Activated naive CD8-positive, alpha-beta T cell treated with anti-CD3 and anti-CD28 coated beads, Interleukin-2, amount 50 U/mL, for 24 hours (primary cell): ENCODE measurements at regions not wholly inside any gene's neighbourhood (a gene's known extent, or its start where the extent isn't known, plus 50 kb on each side); places are given as distances from the start of the nearest gene placed in this dataset.
"Not testable (repeated sequence)": the region's sequence is repeated elsewhere in the genome, so short reads cannot be mapped to it uniquely, and the experiment has no call there.

ENCODE experiments used
- ATAC-seq: fragments of 150-1000 bp; cut with Tn5 transposase; one replicate; pipeline ENCODE4 v1.10.0; 2021
- DNase-seq: peaks from one replicate; pipeline ENCODE4 v3.0.0; 2021
- H3K27ac Mint-ChIP-seq: one replicate; pipeline ENCODE4 v1.8.0; 2021; ENCODE audit warnings: mild to moderate bottlenecking, mixed read lengths
- H3K27me3 Mint-ChIP-seq: one replicate; pipeline ENCODE4 v1.8.0; 2021; ENCODE audit warnings: mixed read lengths
- H3K36me3 Mint-ChIP-seq: one replicate; pipeline ENCODE4 v1.8.0; 2021; ENCODE audit warnings: low read depth, mixed read lengths
- H3K4me1 Mint-ChIP-seq: one replicate; pipeline ENCODE4 v1.8.0; 2021; ENCODE audit warnings: mixed read lengths
- H3K4me3 Mint-ChIP-seq: one replicate; pipeline ENCODE4 v1.8.0; 2021; ENCODE audit warnings: mild to moderate bottlenecking, moderate library complexity, mixed read lengths
- H3K9me3 Mint-ChIP-seq: one replicate; pipeline ENCODE4 v1.8.0; 2021; ENCODE audit warnings: mixed read lengths

DNA sequence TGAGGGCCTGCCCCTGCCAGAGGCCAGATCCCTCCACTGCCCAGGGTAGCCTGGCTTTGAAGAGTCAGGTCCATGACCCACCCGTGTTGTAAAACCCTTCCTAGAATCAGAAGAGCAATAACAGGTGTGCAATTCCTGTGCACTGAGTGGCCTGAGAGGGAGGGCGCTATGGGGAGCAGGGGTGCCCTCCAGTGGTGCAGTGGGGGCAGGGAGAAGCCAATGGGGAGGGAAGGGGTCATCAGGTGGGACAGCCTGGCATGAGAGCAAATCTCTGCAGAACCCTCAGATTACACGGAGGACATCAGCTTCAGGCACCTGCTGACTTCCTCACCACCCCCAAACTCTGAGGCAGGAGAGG lies 72.9 kb upstream of the ZNF469 start:
- Mint-ChIP-seq H3K4me3 (no peak overlapping the region), H3K36me3 (no peaks in the 10 kb centered on the region), H3K9me3 (peaks cover 13% of the 10 kb centered on the region), H3K27ac (no peak overlapping the region), H3K27me3 (peaks cover 2% of the 10 kb centered on the region), H3K4me1 (no peaks in the 10 kb centered on the region)
- ATAC-seq (no peak), DNase-seq (no peak)

DNA sequence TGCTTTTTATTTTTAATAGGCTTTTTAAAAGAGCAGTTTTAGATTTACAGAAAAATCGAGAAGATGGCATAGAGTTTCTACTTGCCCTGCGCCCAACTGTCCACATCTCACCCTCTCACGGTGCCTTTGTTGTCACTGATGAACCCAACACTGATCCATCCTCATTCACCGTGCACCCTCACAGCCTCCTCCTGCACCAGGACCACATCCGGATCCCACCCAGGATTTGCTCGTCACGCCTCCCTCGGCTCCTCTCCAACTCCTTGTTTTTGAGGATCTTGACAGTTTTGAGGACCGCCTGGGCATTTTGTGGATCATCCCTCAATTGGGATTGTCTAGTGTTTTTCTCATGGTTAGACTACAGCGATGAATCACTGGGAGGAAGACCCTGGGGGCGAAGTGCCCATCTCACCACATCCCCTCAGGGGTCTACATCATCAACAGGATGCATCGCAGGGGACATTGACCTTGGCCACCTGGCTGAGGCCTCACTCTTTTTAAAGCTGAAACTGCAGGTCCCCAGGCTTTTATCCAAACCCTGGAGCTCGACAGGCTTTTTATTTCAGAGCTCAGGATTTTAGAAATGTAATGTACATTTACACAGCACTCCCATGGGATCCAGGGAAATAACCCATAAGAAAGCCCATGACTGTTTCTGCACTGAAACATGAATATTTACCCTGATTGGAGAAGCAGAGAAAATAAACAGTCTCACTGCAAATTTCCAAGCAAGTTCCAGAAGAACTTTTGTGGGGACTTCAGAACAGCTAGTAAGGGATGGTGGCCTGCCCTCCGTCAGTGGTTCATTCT lies 71.8 kb upstream of the ZNF469 start:
- Mint-ChIP-seq H3K27ac (no peak overlapping the region), H3K36me3 (no peaks in the 10 kb centered on the region), H3K27me3 (peaks cover 2% of the 10 kb centered on the region), H3K9me3 (peaks cover 8% of the 10 kb centered on the region), H3K4me1 (no peaks in the 10 kb centered on the region), H3K4me3 (no peak overlapping the region)
- ATAC-seq (no peak), DNase-seq (no peak)

DNA sequence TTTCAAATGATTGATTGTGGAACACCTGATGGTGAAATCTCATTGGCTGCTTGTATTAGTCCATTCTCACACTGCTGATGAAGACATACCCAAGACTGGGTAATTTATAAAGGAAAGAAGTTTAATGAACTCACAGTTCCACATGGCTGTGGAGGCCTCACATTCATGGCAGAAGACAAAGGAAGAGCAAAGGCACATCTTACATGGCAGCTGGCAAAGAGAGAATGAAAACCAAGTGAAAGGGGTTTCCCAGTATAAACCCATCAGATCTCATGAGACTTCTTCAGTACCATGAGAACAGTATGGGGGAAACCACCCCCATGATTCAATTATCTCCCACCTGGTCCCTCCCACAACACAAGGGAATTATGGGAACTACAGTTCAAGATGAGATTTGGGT lies 70.9 kb upstream of the ZNF469 start:
- not testable (repeated sequence) for H3K9me3 Mint-ChIP-seq, H3K27me3 Mint-ChIP-seq, H3K4me1 Mint-ChIP-seq, H3K4me3 Mint-ChIP-seq, ATAC-seq, H3K36me3 Mint-ChIP-seq, DNase-seq, H3K27ac Mint-ChIP-seq

DNA sequence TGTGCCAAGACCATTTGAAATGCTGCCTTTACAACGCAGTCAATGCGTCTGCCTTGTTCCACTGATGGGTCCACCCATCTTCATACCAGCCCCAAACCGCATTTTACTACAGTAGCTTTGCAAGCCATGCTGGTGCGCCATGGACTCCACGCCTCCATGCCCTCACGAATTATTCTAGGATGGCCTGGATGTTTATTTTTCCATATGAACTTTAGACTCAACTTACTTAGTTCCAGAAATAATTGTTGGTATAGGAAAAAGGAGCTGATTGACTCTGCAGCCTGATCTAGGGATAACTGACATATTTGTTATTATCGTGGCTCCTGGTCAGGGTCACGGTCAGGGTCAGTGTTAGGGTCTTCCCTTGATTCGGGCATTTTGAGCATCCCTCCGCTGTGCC lies 70.0 kb upstream of the ZNF469 start:
- H3K36me3 Mint-ChIP-seq: no peaks in the 10 kb centered on the region
- H3K4me3 Mint-ChIP-seq: no peak overlapping the region
- DNase-seq: no peak
- no peaks in the 10 kb centered on the region for H3K4me1 Mint-ChIP-seq
- H3K27ac Mint-ChIP-seq: no peak overlapping the region
- H3K9me3 Mint-ChIP-seq: peaks cover 8% of the 10 kb centered on the region
- H3K27me3 Mint-ChIP-seq: peaks cover 2% of the 10 kb centered on the region
- no peak for ATAC-seq

- H3K4me3 Mint-ChIP-seq: no peak overlapping the region
- H3K9me3 Mint-ChIP-seq: peaks cover 8% of the 10 kb centered on the region
- no peaks in the 10 kb centered on the region for H3K4me1 Mint-ChIP-seq
- no peaks in the 10 kb centered on the region for H3K27me3 Mint-ChIP-seq
- DNase-seq (no peak), ATAC-seq (no peak)
- H3K27ac Mint-ChIP-seq: no peak overlapping the region
- H3K36me3 Mint-ChIP-seq: no peaks in the 10 kb centered on the region
Measured at GRCh38 chr16:88314991-88315542, 67.7 kb upstream of the ZNF469 start.

DNA sequence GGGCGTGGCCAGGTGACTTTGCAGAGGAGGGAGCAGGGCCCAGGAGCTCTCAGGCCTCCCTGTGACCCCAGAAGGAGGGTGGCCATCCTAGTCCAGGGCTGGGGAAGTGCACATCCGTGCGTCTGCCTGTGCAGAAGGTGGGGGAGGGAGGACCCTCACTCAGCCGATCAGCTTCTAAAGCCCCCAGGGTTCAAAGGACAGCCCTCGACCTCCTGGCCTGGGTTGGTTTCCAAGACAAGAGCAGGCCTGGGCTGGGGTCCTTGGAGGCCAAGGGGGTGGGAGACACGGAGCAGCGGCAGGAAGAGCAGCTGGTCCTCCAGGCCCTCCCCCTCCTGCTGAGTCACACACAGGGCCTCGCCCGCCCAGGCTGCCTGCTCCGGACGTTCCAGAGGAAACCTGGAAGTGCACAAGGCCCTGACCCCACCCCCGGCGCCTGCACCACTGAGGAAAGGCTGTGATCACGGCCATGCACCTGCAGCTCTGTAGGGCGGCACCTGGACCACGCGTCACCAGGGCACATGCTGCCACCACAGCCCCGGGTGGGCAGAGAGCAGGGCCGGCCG lies 67.1 kb upstream of the ZNF469 start:
- Mint-ChIP-seq H3K27me3 (no peaks in the 10 kb centered on the region), H3K4me3 (no peak overlapping the region), H3K9me3 (peaks cover 8% of the 10 kb centered on the region), H3K27ac (no peak overlapping the region), H3K4me1 (no peaks in the 10 kb centered on the region), H3K36me3 (no peaks in the 10 kb centered on the region)
- DNase-seq (no peak), ATAC-seq (no peak)

GRCh38 chr16:88316151-88316550 lies 66.6 kb upstream of the ZNF469 start:
- no peak for DNase-seq
- H3K27ac Mint-ChIP-seq: no peak overlapping the region

GRCh38 chr16:88316941-88317612 lies 65.7 kb upstream of the ZNF469 start:
- ATAC-seq (no peak), DNase-seq (no peak)
- Mint-ChIP-seq H3K4me1 (no peaks in the 10 kb centered on the region), H3K9me3 (peaks cover 5% of the 10 kb centered on the region), H3K27me3 (no peaks in the 10 kb centered on the region), H3K4me3 (no peak overlapping the region), H3K27ac (no peak overlapping the region), H3K36me3 (no peaks in the 10 kb centered on the region)

More at GRCh38 chr16:88316151-88316550, 66.6 kb upstream of the ZNF469 start:
- no peak for ATAC-seq
- peaks cover 8% of the 10 kb centered on the region for H3K9me3 Mint-ChIP-seq
- H3K27me3 Mint-ChIP-seq: no peaks in the 10 kb centered on the region
- no peaks in the 10 kb centered on the region for H3K36me3 Mint-ChIP-seq
- no peak overlapping the region for H3K4me3 Mint-ChIP-seq
- H3K4me1 Mint-ChIP-seq: no peaks in the 10 kb centered on the region

DNA sequence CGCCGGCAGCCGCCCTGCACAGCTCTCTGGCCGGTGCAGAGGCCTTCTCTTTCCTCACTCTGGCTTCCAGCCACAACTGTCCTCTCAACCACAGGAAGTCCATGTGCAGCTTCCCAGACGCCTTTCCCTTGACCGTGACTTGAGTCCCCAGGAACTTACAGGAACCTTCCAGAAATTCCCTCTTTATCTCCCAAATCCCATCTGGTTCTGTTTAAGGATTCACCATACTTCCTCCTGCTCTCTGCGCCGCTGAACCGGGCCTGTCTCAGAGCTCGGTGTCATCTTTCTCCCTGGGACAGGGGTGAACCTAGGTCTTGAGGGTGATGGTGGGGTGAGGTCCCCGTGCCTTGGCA lies 65.2 kb upstream of the ZNF469 start:
- H3K4me3 Mint-ChIP-seq: no peak overlapping the region
- H3K27ac Mint-ChIP-seq: no peak overlapping the region
- H3K27me3 Mint-ChIP-seq: no peaks in the 10 kb centered on the region
- DNase-seq: no peak
- no peaks in the 10 kb centered on the region for H3K4me1 Mint-ChIP-seq
- peaks cover under 1% of the 10 kb centered on the region for H3K9me3 Mint-ChIP-seq
- H3K36me3 Mint-ChIP-seq: no peaks in the 10 kb centered on the region
- ATAC-seq: no peak

- Mint-ChIP-seq H3K9me3 (no peaks in the 10 kb centered on the region), H3K36me3 (no peaks in the 10 kb centered on the region), H3K4me1 (no peaks in the 10 kb centered on the region), H3K27ac (no peak overlapping the region), H3K4me3 (no peak overlapping the region), H3K27me3 (no peaks in the 10 kb centered on the region)
- no peak for DNase-seq
- no peak for ATAC-seq
Measured at GRCh38 chr16:88318051-88318450, 64.7 kb upstream of the ZNF469 start.

DNA sequence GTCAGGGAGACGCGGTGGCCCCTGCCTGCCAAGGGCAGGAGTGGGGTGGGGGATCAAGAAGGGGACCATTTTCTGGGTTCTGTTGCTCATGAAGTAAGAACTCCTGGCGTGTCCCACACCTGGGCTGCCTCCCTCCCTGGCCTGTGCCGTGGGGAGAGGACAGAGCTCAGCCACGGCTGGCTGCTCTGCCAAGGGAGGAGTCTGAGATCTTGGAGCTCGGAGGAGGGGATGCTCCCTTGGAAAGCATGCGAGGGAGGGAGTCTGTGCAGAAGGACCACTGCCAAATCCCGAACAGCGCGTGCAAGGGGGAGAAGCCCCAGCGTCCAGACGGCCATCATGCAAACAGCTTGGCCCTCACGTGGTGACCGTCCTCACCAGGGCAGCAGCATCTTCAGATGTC lies 64.2 kb upstream of the ZNF469 start:
- Mint-ChIP-seq H3K4me3 (no peak overlapping the region), H3K4me1 (no peaks in the 10 kb centered on the region), H3K27ac (no peak overlapping the region), H3K27me3 (no peaks in the 10 kb centered on the region), H3K9me3 (no peaks in the 10 kb centered on the region), H3K36me3 (no peaks in the 10 kb centered on the region)
- DNase-seq (no peak), ATAC-seq (no peak)

DNA sequence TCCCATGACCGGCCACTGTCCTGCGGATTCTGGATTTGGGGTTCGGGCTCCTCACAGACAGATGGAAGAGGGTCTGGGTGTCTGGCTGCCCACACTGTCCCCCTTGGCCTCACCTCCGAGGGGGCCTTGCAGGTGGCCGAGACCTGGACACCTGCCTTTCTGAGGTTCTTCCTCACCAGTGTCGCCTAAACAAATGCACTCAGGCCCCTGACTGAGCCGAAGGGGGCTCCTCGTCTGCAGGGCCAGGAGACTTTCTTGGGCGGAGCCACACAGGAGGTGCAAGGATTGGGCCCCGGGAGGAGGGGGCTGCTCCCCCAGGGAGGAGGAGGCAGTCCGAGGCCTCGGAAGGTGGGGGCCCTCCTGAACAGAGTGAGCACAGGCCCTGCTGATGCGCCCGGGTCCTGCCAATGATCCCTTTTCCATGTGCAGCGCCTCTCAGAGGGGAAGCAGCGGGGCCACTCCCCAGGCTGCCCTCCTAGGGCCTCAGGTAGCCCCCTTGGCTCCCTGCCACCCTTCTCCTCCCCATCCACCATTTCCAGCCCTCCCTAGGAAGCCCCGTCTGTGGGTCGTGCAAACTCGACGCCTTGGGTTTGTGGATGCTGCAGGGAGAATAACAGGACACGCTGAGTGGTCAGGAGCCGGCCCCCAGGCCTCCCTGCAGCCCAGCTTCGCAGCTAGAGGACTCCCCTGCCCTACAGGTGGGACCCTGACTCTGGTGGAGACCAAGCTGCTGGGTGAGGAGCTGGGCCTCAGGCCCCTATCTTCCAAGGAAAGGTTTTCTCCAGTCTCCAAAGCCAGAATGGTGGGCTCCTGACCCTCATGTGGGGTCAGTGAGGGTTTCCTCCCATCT lies 63.4 kb upstream of the ZNF469 start:
- no peak for DNase-seq
- no peaks in the 10 kb centered on the region for H3K4me1 Mint-ChIP-seq
- ATAC-seq: no peak
- H3K9me3 Mint-ChIP-seq: no peaks in the 10 kb centered on the region
- no peak overlapping the region for H3K27ac Mint-ChIP-seq
- no peak overlapping the region for H3K4me3 Mint-ChIP-seq
- no peaks in the 10 kb centered on the region for H3K36me3 Mint-ChIP-seq
- H3K27me3 Mint-ChIP-seq: no peaks in the 10 kb centered on the region

DNA sequence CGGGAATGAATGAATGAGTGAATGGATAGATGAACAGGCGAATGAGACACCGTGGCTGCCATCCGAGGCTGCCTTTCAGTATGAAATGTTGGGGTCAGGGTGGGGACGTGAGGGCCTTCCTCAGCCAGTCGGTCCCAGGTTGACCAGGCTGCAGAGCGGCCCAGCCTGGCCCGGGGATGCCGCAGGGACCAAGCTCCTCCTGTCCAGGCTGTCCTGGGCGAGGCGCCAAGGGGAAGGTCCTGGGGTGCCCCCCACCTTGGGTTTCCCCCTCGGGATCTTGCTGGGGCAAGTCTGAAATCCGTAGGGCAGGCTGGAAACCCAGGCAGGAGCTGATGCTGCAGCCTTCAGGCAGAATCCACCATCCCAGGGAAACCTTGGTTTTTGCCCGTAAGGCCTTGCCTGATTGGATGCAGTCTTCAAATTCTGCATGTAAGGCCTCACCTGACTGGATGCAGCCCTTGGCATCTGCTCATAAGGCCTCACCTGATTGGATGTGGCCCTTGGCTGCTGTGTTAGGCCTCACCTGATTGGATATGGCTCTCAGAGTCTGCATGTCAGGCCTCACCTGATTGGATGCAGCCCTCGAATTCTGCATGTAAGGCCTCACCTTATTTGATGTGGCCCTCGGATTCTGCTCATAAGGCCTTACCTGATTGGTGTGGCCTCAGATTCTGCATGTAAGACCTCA lies 61.7 kb upstream of the ZNF469 start:
- ATAC-seq (no peak), DNase-seq (peak; percentile 9)
- Mint-ChIP-seq H3K36me3 (no peaks in the 10 kb centered on the region), H3K9me3 (no peaks in the 10 kb centered on the region), H3K27me3 (no peaks in the 10 kb centered on the region), H3K27ac (no peak overlapping the region), H3K4me3 (no peak overlapping the region), H3K4me1 (no peaks in the 10 kb centered on the region)
